CD4-positive, alpha-beta T cell treated with Interleukin-15 for 1 hour (primary cell): ENCODE measurements at regions not wholly inside any gene's neighbourhood (a gene's known extent, or its start where the extent isn't known, plus 50 kb on each side); places are given as distances from the start of the nearest gene placed in this dataset.

Experiments
- DNase-seq: peaks from one replicate; pipeline ENCODE4 v3.0.0-alpha.2; 2020

- no peak for DNase-seq
Measured at GRCh38 chr9:82161876-82162275, 173.3 kb downstream of the SPATA31D1 start.

- DNase-seq = no peak
Measured at GRCh38 chr9:82164159-82164558, 175.6 kb downstream of the SPATA31D1 start.

- DNase-seq = no peak
Measured at GRCh38 chr9:82167296-82167695, 178.7 kb downstream of the SPATA31D1 start.

- DNase-seq = no peak
Measured at GRCh38 chr9:82168585-82168984, 180.0 kb downstream of the SPATA31D1 start.

- no peak for DNase-seq
Measured at GRCh38 chr9:82170866-82171265, 182.3 kb downstream of the SPATA31D1 start.

- no peak for DNase-seq
Measured at GRCh38 chr9:82171271-82171670, 182.7 kb downstream of the SPATA31D1 start.

GRCh38 chr9:82180711-82181110 is 192.1 kb downstream of the SPATA31D1 start:
- no peak for DNase-seq

GRCh38 chr9:82183181-82183860 is 194.7 kb downstream of the SPATA31D1 start:
- DNase-seq = no peak

GRCh38 chr9:82184524-82184923 is 196.0 kb downstream of the SPATA31D1 start:
- no peak for DNase-seq

- DNase-seq = no peak
Measured at GRCh38 chr9:82188817-82189216, 200.2 kb downstream of the SPATA31D1 start.

GRCh38 chr9:82191082-82191770 is 202.7 kb downstream of the SPATA31D1 start:
- DNase-seq = no peak

GRCh38 chr9:82192211-82192610 is 203.6 kb downstream of the SPATA31D1 start:
- DNase-seq = no peak

- DNase-seq = no peak
Measured at GRCh38 chr9:82196622-82197441, 208.3 kb downstream of the SPATA31D1 start.

GRCh38 chr9:82201196-82201595 is 212.6 kb downstream of the SPATA31D1 start:
- no peak for DNase-seq

- no peak for DNase-seq
Measured at GRCh38 chr9:82202808-82203207, 214.2 kb downstream of the SPATA31D1 start.

GRCh38 chr9:82206490-82206889 is 217.9 kb downstream of the SPATA31D1 start:
- DNase-seq = no peak

- no peak for DNase-seq
Measured at GRCh38 chr9:82206946-82207345, 218.4 kb downstream of the SPATA31D1 start.

- DNase-seq = no peak
Measured at GRCh38 chr9:82208741-82209450, 220.3 kb downstream of the SPATA31D1 start.

GRCh38 chr9:82209797-82210470 is 221.4 kb downstream of the SPATA31D1 start:
- no peak for DNase-seq

GRCh38 chr9:82212885-82213284 is 224.3 kb downstream of the SPATA31D1 start:
- no peak for DNase-seq

GRCh38 chr9:82216435-82216834 is 227.9 kb downstream of the SPATA31D1 start:
- no peak for DNase-seq

GRCh38 chr9:82223442-82223841 is 234.9 kb downstream of the SPATA31D1 start:
- DNase-seq = no peak

- no peak for DNase-seq
Measured at GRCh38 chr9:82231411-82231810, 242.8 kb downstream of the SPATA31D1 start.
